Esophagus squamous epithelium (tissue), 5 donors: ENCODE measurements at regions not wholly inside any gene's neighbourhood (a gene's known extent, or its start where the extent isn't known, plus 50 kb on each side); places are given as distances from the start of the nearest gene placed in this dataset.

ENCODE experiments used
- DNase-seq: peaks from one replicate; lab custom pipeline; 2025; lab: John Stamatoyannopoulos, UW
- H3K27ac ChIP-seq, 4 donors: fragments of 200-600 bp; sonication (generic); one replicate each; pipeline ENCODE4 v1.5.1; 2016 to 2019; ENCODE audit warnings: mild to moderate bottlenecking in 1 of 4
- H3K27me3 ChIP-seq, 4 donors: fragments of 200-600 bp; sonication (generic); 1 replicate in 3 of 4; 2 replicates in 1 of 4; pipeline versions ENCODE4 v1.5.1 to v1.6.0; 2017 to 2021; ENCODE audit warnings: antibody characterized with exemption in 1 of 4
- H3K36me3 ChIP-seq, 3 donors: fragments of 200-600 bp; sonication (generic); one replicate each; pipeline ENCODE4 v1.5.1; 2016 to 2019
- H3K4me1 ChIP-seq, 3 donors: fragments of 200-600 bp; sonication (generic); one replicate each; pipeline ENCODE4 v1.5.1; 2017 to 2019
- H3K4me3 ChIP-seq, 4 donors: fragments of 200-600 bp; sonication (generic); 1 replicate in 3 of 4; 2 replicates in 1 of 4; pipeline ENCODE4 v1.5.1; 2016 to 2019; ENCODE audit warnings: mild to moderate bottlenecking in 2 of 4, moderate library complexity in 1 of 4
- H3K9me3 ChIP-seq, 3 donors: fragments of 200-600 bp; sonication (generic); one replicate each; pipeline ENCODE4 v1.5.1; 2016 to 2019
- POLR2A ChIP-seq, 4 donors: fragments of 450-650 bp; IDR thresholded peaks; one replicate each; pipeline ENCODE4 v1.6.1; 2017; ENCODE audit warnings: antibody characterized with exemption in 4 of 4, mild to moderate bottlenecking in 4 of 4, moderate library complexity in 3 of 4
- WGBS, 2 donors: methylation state at CpG; one replicate each; pipeline ENCODE4 v1.1.5; 2018; 5-methylcytosine and 5-hydroxymethylcytosine counted together
- intact Hi-C: fragments of 100-400 bp; cut with DNase I; formaldehyde crosslinking; loops from one replicate; pipeline ENCODE4 v1.15.0; 2022
- TF ChIP-seq, protein P1 (sequence below), 6 experiments: fragments of 450-650 bp in 4 of 6; fragments of 200-600 bp in 2 of 6; sonication (generic) in 2 of 6; IDR thresholded peaks; one replicate each; pipeline ENCODE4 v1.5.1; 2016 to 2019; ENCODE audit warnings: antibody characterized with exemption in 6 of 6, mild to moderate bottlenecking in 4 of 6, moderate library complexity in 4 of 6
- donor health status: DM: yes; HTN: yes; CAD: no.

DNA sequence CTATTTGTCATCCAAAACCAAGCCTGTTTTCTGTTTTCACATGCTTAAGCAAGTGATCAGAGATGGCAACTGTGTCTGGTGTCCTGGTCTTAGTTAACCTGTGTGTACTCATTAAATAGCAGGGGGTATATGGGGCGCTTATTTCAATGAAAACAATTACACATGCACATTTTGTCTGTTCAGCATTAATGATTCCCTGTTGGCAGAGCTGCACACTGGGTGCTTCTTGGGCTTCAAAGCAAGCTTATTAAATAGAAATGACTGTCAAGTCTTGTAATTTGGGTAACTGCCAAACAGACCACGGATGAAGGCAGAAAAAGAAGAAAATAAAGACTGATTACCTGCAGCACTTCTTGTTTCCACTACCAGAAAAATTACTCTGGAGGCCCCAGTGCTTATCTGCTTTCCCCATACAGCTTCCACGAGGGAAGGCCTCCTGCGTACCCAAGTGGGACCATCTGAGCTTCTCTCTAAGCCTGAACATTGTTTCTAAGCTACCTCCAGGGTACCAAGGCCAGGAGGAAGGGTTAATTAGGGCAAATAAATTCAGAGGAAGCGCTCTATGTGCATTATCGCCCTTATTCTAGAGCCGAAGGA, 107.2 kb upstream of the TBL1X start:
- TF ChIP-seq POLR2A (IDR thresholded peaks at IDR 0.05), result no peak
- TF ChIP-seq, protein P1, sequence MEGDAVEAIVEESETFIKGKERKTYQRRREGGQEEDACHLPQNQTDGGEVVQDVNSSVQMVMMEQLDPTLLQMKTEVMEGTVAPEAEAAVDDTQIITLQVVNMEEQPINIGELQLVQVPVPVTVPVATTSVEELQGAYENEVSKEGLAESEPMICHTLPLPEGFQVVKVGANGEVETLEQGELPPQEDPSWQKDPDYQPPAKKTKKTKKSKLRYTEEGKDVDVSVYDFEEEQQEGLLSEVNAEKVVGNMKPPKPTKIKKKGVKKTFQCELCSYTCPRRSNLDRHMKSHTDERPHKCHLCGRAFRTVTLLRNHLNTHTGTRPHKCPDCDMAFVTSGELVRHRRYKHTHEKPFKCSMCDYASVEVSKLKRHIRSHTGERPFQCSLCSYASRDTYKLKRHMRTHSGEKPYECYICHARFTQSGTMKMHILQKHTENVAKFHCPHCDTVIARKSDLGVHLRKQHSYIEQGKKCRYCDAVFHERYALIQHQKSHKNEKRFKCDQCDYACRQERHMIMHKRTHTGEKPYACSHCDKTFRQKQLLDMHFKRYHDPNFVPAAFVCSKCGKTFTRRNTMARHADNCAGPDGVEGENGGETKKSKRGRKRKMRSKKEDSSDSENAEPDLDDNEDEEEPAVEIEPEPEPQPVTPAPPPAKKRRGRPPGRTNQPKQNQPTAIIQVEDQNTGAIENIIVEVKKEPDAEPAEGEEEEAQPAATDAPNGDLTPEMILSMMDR (IDR thresholded peaks at IDR 0.05), result no peak
- no peak for DNase-seq
- no peaks in the 10 kb centered on the region for H3K9me3 ChIP-seq
- peaks cover 0 to 8% (median 0%) of the 10 kb centered on the region in 3 donors for H3K4me1 ChIP-seq
- H3K27me3 ChIP-seq, result no peaks in the 10 kb centered on the region
- 85 to 86% methylated on average over 7 of the region's 7 CpGs for WGBS, 2 donors
- no peaks in the 10 kb centered on the region for H3K36me3 ChIP-seq
- no peak overlapping the region for H3K27ac ChIP-seq
- no peak overlapping the region for H3K4me3 ChIP-seq
- intact Hi-C loops, result no loop called here

DNA sequence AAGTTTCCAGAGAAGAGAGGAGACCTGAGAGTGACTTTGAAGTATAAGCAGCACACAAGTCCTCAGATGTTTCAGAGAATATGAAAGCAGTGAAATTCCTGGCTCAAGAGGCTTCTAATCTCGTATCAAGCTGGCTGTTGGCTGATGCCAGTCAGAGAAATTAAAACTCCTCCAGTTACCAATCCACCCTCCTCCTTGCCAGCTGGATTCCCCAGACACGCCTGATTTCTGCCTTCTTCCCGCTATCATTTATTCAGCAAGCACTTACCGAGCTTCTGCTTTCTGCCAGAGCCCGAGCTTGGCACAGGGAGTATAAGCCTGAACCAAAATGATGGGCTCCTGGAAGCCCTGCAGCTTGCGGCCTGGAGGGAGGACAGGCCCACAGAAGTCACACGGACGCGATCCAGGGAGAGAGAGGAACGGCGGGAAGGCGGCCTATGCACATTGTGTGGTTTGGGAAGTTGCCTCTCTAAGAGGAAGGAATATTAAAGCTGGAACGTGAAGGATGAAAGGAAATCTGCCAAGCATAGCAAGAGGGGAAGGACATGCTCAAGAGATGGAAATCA, 102.4 kb upstream of the TBL1X start:
- no peaks in the 10 kb centered on the region for H3K4me1 ChIP-seq
- H3K4me3 ChIP-seq, result no peak overlapping the region
- intact Hi-C loops, result no loop called here
- no peaks in the 10 kb centered on the region for H3K27me3 ChIP-seq
- no peak for DNase-seq
- no peaks in the 10 kb centered on the region for H3K9me3 ChIP-seq
- no peaks in the 10 kb centered on the region for H3K36me3 ChIP-seq
- 16 to 54% methylated on average over 9 to 13 of the region's 13 CpGs for WGBS, 2 donors
- TF ChIP-seq, protein P1 (IDR thresholded peaks at IDR 0.05), result no peak
- no peak for TF ChIP-seq POLR2A (IDR thresholded peaks at IDR 0.05)
- H3K27ac ChIP-seq, result no peak overlapping the region

DNA sequence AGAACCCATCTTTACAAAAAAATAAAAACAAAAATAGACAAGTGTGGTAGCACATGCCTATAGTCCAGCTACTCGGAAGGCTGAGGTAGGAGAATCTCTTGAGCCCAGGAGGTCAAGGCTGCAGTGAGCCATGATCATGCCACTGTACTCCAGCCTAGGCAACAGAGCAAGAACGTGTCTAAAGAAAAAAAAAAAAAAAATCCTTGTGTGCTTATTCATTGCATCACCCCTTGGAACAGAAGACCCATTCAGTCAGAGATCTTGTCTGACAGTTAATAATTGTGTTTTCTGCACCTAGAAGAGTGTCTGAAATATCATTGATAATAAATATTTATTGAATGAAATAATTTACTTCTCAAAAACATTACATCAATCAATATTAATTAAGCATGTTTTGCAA, 97.4 kb upstream of the TBL1X start:
- TF ChIP-seq POLR2A (IDR thresholded peaks at IDR 0.05), result no peak
- TF ChIP-seq, protein P1 (IDR thresholded peaks at IDR 0.05), result no peak
- intact Hi-C loops, result no loop called here
- H3K9me3 ChIP-seq, result no peaks in the 10 kb centered on the region
- H3K27me3 ChIP-seq, result no peaks in the 10 kb centered on the region
- WGBS, 2 donors, result 44 to 52% methylated on average over 2 of the region's 2 CpGs
- H3K36me3 ChIP-seq, result no peaks in the 10 kb centered on the region
- DNase-seq, result no peak
- H3K27ac ChIP-seq, result no peak overlapping the region
- H3K4me1 ChIP-seq, result no peaks in the 10 kb centered on the region
- H3K4me3 ChIP-seq, result no peak overlapping the region

DNA sequence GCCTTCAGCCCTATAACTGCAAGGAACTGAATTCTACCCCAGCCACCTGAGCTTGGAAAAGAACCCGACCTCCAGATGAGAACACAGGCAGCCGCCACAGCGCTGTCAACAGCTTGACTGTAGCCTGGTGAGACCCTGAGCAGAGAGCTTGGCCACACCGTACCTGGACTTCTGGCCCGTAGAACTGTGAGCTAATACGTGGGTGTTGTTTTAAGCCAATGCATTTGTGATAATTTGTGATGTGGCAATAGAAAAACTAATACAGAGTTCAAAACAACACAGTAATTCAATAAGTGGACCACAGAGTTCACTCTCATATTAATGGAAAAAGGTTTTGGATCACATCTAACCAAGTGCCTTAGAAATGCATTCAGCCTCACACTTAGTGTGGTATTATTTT, 96.6 kb upstream of the TBL1X start:
- H3K27me3 ChIP-seq, result no peaks in the 10 kb centered on the region
- no peaks in the 10 kb centered on the region for H3K36me3 ChIP-seq
- H3K9me3 ChIP-seq, result no peaks in the 10 kb centered on the region
- no peaks in the 10 kb centered on the region for H3K4me1 ChIP-seq
- no peak for DNase-seq
- H3K4me3 ChIP-seq, result no peak overlapping the region
- 72 to 100% methylated on average over 3 to 5 of the region's 6 CpGs for whole genome bisulfite sequencing, 2 donors
- intact Hi-C loops, result no loop called here
- TF ChIP-seq POLR2A (IDR thresholded peaks at IDR 0.05), result no peak
- TF ChIP-seq, protein P1 (IDR thresholded peaks at IDR 0.05), result no peak
- no peak overlapping the region for H3K27ac ChIP-seq

DNA sequence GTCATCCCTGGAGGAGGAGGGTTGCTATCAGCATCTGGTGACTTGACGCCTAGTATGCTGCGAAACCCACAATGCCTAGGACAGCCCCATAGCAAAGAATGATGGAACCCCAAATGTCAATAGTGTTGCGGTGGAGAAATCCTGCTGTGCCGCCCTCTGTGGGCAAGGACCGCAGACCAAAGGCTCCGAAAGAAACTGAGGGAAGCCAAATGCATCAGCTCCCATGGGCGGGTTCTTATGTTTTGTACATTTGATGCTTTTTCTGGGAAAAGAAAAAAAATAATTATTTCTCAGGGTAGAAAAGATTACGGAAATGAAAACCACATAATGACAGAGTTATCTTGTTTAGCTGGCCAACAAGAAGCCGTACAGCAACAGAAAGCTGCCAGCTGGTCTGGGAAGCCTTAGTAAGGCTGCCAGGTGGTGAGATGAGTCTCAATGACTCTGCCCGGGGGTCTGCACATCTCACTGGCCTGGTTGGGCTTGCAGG, 95.0 kb upstream of the TBL1X start:
- Histone ChIP-seq H3K27me3 (no peaks in the 10 kb centered on the region), H3K9me3 (no peaks in the 10 kb centered on the region), H3K27ac (no peak overlapping the region), H3K4me1 (no peaks in the 10 kb centered on the region), H3K4me3 (no peak overlapping the region), H3K36me3 (no peaks in the 10 kb centered on the region)
- intact Hi-C loops, result no loop called here
- no peak for TF ChIP-seq POLR2A (IDR thresholded peaks at IDR 0.05)
- TF ChIP-seq, protein P1 (IDR thresholded peaks at IDR 0.05), result no peak
- 77 to 96% methylated on average over 4 to 10 of the region's 10 CpGs for WGBS, 2 donors
- DNase-seq, result no peak
